H1 (cell line): ENCODE measurements at regions not wholly inside any gene's neighbourhood (a gene's known extent, or its start where the extent isn't known, plus 50 kb on each side); places are given as distances from the start of the nearest gene placed in this dataset.

ENCODE experiments used
- CTCF ChIA-PET: fragments of 300-600 bp; sonication (Branson Sonifier 250); formaldehyde crosslinking; loops from one replicate; lab custom pipeline; 2021; ENCODE audit not compliant: partially characterized antibody; lab: Charles Lee
- POLR2A ChIA-PET: fragments of 300-600 bp; sonication (Branson Sonifier 250); formaldehyde crosslinking; loops from one replicate; lab custom pipeline; 2021; ENCODE audit warnings: inconsistent platforms; ENCODE audit not compliant: partially characterized antibody; lab: Charles Lee
- DNase-seq, 2 experiments: peaks; one replicate each; pipeline versions ENCODE4 v3.0.0 to v3.0.0-alpha.2; 2010 to 2022; ENCODE audit warnings: low spot score in 2 of 2, low read depth in 1 of 2, mixed read lengths in 1 of 2
- FAIRE-seq: peaks from 2 replicates; lab custom pipeline; 2011; peaks lifted over from hg19 to GRCh38; lab: Jason Lieb, UNC
- H2AFZ ChIP-seq: 2 replicates; pipeline ENCODE4 v1.8.1; 2012; ENCODE audit warnings: low read length, inconsistent platforms
- H2AK5ac ChIP-seq: 2 replicates; pipeline ENCODE4 v1.6.1; 2013; ENCODE audit warnings: low read depth, low read length
- H2BK120ac ChIP-seq: replicated peaks from 2 replicates; pipeline ENCODE3; 2013; ENCODE audit warnings: low read depth, low read length, inconsistent platforms
- H2BK12ac ChIP-seq: 2 replicates; pipeline ENCODE4 v1.6.1; 2013; ENCODE audit warnings: low read depth, low read length
- H2BK15ac ChIP-seq: 2 replicates; pipeline ENCODE4 v1.6.1; 2013; ENCODE audit warnings: low read length
- H2BK20ac ChIP-seq: 2 replicates; pipeline ENCODE4 v1.6.1; 2013; ENCODE audit warnings: low read length
- H2BK5ac ChIP-seq: 2 replicates; pipeline ENCODE4 v1.6.1; 2013; ENCODE audit warnings: low read depth, low read length
- H3K14ac ChIP-seq: 2 replicates; pipeline ENCODE4 v1.6.1; 2013; ENCODE audit warnings: inconsistent platforms; ENCODE audit not compliant: insufficient read length
- H3K18ac ChIP-seq: 2 replicates; pipeline ENCODE4 v1.6.1; 2013; ENCODE audit warnings: low read length; ENCODE audit errors: extremely low read depth
- H3K23ac ChIP-seq: 2 replicates; pipeline ENCODE4 v1.6.1; 2013; ENCODE audit warnings: inconsistent platforms; ENCODE audit not compliant: insufficient read length
- H3K23me2 ChIP-seq: 2 replicates; pipeline ENCODE4 v1.6.1; 2013; ENCODE audit warnings: low read depth, low read length
- H3K27ac ChIP-seq: 2 replicates; pipeline ENCODE4 v1.6.1; 2011; ENCODE audit warnings: low read depth, low read length, inconsistent platforms
- H3K27me3 ChIP-seq, 4 experiments: replicated peaks in 1 of 4; 1 replicate in 1 of 4; 2 replicates in 3 of 4; pipeline versions ENCODE4 v1.6.1 to v1.8.1; 2011 to 2013; ENCODE audit warnings: low read length in 3 of 4, mild to moderate bottlenecking in 3 of 4, inconsistent platforms in 2 of 4, mixed read lengths in 2 of 4, moderate library complexity in 1 of 4; ENCODE audit not compliant: control insufficient read depth in 3 of 4, insufficient read depth in 3 of 4; ENCODE audit errors: extremely low read depth in 1 of 4
- H3K36me3 ChIP-seq, 4 experiments: 2 replicates each; pipeline versions ENCODE4 v1.6.1 to v1.8.1; 2011 to 2013; ENCODE audit warnings: mild to moderate bottlenecking in 4 of 4, low read length in 3 of 4, moderate library complexity in 2 of 4, control low read depth in 1 of 4, inconsistent platforms in 1 of 4; ENCODE audit not compliant: insufficient read depth in 4 of 4, control insufficient read depth in 2 of 4
- H3K4ac ChIP-seq: replicated peaks from 2 replicates; pipeline ENCODE3; 2013; ENCODE audit warnings: low read length, low read depth, mixed read lengths, inconsistent platforms; ENCODE audit not compliant: insufficient read length
- H3K4me1 ChIP-seq, 4 experiments: replicated peaks in 1 of 4; 1 replicate in 1 of 4; 2 replicates in 3 of 4; pipeline versions ENCODE4 v1.6.1 to v1.8.1; 2011 to 2013; ENCODE audit warnings: low read length in 3 of 4, inconsistent platforms in 2 of 4, mixed read lengths in 1 of 4; ENCODE audit not compliant: insufficient read depth in 4 of 4, control insufficient read depth in 3 of 4
- H3K4me2 ChIP-seq, 2 experiments: 2 replicates each; pipeline versions ENCODE4 v1.6.1 to v1.8.1; 2011 to 2013; ENCODE audit warnings: low read depth in 2 of 2, low read length in 2 of 2, control low read depth in 1 of 2, inconsistent platforms in 1 of 2, mild to moderate bottlenecking in 1 of 2; ENCODE audit not compliant: insufficient read depth in 1 of 2
- H3K4me3 ChIP-seq, 4 experiments: fragments of 200-600, 300-600 bp in 1 of 4; sonication (generic), shearing (Covaris generic), sonication (Bioruptor Twin) in 1 of 4; 2 replicates each; pipeline versions ENCODE4 v1.5.1 to v1.8.1; 2011 to 2016; ENCODE audit warnings: low read length in 4 of 4, low read depth in 3 of 4, control low read depth in 2 of 4, inconsistent platforms in 2 of 4, mild to moderate bottlenecking in 2 of 4, mixed read lengths in 1 of 4, moderate library complexity in 1 of 4; ENCODE audit not compliant: insufficient read depth in 2 of 4; ENCODE audit errors: extremely low read depth in 1 of 4
- H3K56ac ChIP-seq: replicated peaks from 2 replicates; pipeline ENCODE3; 2013; ENCODE audit warnings: low read depth, mild to moderate bottlenecking, mixed read lengths, low read length, inconsistent platforms; ENCODE audit not compliant: insufficient read length
- H3K79me1 ChIP-seq: 2 replicates; pipeline ENCODE4 v1.6.1; 2013; ENCODE audit warnings: low read depth, low read length, control low read depth
- H3K79me2 ChIP-seq, 2 experiments: 2 replicates each; pipeline versions ENCODE4 v1.6.1 to v1.8.1; 2012 to 2013; ENCODE audit warnings: low read length in 2 of 2, mild to moderate bottlenecking in 2 of 2, inconsistent platforms in 1 of 2; ENCODE audit not compliant: insufficient read depth in 2 of 2, control insufficient read depth in 1 of 2
- H3K9ac ChIP-seq, 4 experiments: replicated peaks in 1 of 4; 1 replicate in 1 of 4; 2 replicates in 3 of 4; pipeline versions ENCODE4 v1.6.1 to v1.8.1; 2011 to 2013; ENCODE audit warnings: low read depth in 3 of 4, low read length in 3 of 4, control low read depth in 2 of 4, mild to moderate bottlenecking in 2 of 4, moderate library complexity in 2 of 4, inconsistent platforms in 1 of 4; ENCODE audit errors: extremely low read depth in 1 of 4
- H3K9me3 ChIP-seq, 2 experiments: 2 replicates each; pipeline versions ENCODE4 v1.6.1 to v1.8.1; 2012 to 2013; ENCODE audit warnings: mild to moderate bottlenecking in 2 of 2, moderate library complexity in 2 of 2, control low read depth in 1 of 2, inconsistent platforms in 1 of 2, low read depth in 1 of 2, low read length in 1 of 2, mixed read lengths in 1 of 2; ENCODE audit not compliant: insufficient read depth in 2 of 2
- H4K20me1 ChIP-seq, 2 experiments: replicated peaks in 1 of 2; 2 replicates each; pipeline versions ENCODE3 to v1.8.1; 2011 to 2013; ENCODE audit warnings: inconsistent platforms in 2 of 2, low read length in 2 of 2, mild to moderate bottlenecking in 1 of 2; ENCODE audit not compliant: insufficient read depth in 2 of 2, control insufficient read depth in 1 of 2
- H4K5ac ChIP-seq: 2 replicates; pipeline ENCODE4 v1.6.1; 2013; ENCODE audit warnings: low read length, low read depth, mixed read lengths, inconsistent platforms; ENCODE audit not compliant: insufficient read length
- H4K8ac ChIP-seq: 2 replicates; pipeline ENCODE4 v1.8.0; 2013; ENCODE audit warnings: mild to moderate bottlenecking, moderate library complexity, low read length, inconsistent platforms; ENCODE audit not compliant: insufficient read depth; ENCODE audit errors: extremely low read depth
- H4K91ac ChIP-seq: replicated peaks from 2 replicates; pipeline ENCODE3; 2013; ENCODE audit warnings: low read length, mixed read lengths, inconsistent platforms; ENCODE audit not compliant: insufficient read length
- CHD1 ChIP-seq: IDR thresholded peaks from 2 replicates; pipeline ENCODE4 v1.6.1; 2012; ENCODE audit warnings: low read depth, low read length, improper control_type of control experiment
- EP300 ChIP-seq, 2 experiments: IDR thresholded peaks; 1 replicate in 1 of 2; 2 replicates in 1 of 2; pipeline ENCODE4 v1.6.1; 2011 to 2012; ENCODE audit warnings: low read depth in 2 of 2, low read length in 2 of 2, mild to moderate bottlenecking in 2 of 2, borderline replicate concordance in 1 of 2, inconsistent platforms in 1 of 2, moderate library complexity in 1 of 2
- RFX5 ChIP-seq: IDR thresholded peaks from 2 replicates; pipeline ENCODE4 v1.6.1; 2011; ENCODE audit warnings: low read depth, low read length, improper control_type of control experiment, borderline replicate concordance
- SIRT6 ChIP-seq: IDR thresholded peaks from one replicate; pipeline ENCODE4 v1.7.1; 2012; ENCODE audit warnings: low read length, inconsistent platforms
- SP1 ChIP-seq: IDR thresholded peaks from 2 replicates; pipeline ENCODE4 v1.6.1; 2011; ENCODE audit warnings: low read depth, low read length
- WGBS, 2 experiments: shearing (Covaris generic) in 1 of 2; methylation state at CpG; one replicate each; pipeline versions ENCODE4 v1.1.6 to v1.1.7; 2013 to 2015; ENCODE audit warnings: low lambda C conversion rate in 2 of 2, mixed read lengths in 2 of 2, inconsistent platforms in 1 of 2, low coverage in 1 of 2, missing lambda C conversion rate in 1 of 2; ENCODE audit not compliant: insufficient replicate concordance in 2 of 2, insufficient coverage in 1 of 2, insufficient read length in 1 of 2; ENCODE audit errors: extremely low coverage in 1 of 2, missing lambda C conversion rate in 1 of 2; 5-methylcytosine and 5-hydroxymethylcytosine counted together

- Histone ChIP-seq H3K4me1 (no peaks in the 10 kb centered on the region), H3K14ac (no peak overlapping the region), H3K4me3 (no peak overlapping the region), H4K91ac (no peak overlapping the region), H2AFZ (no peak overlapping the region), H3K27me3 (no peaks in the 10 kb centered on the region), H3K4ac (no peak overlapping the region), H4K5ac (no peak overlapping the region), H3K9ac (no peak overlapping the region), H3K23me2 (no peaks in the 10 kb centered on the region), H4K20me1 (no peaks in the 10 kb centered on the region), H3K36me3 (no peaks in the 10 kb centered on the region), H3K56ac (no peak overlapping the region), H3K23ac (no peak overlapping the region), H3K9me3 (no peaks in the 10 kb centered on the region), H3K79me1 (no peaks in the 10 kb centered on the region), H2BK20ac (no peak overlapping the region), H3K79me2 (no peaks in the 10 kb centered on the region), H2BK12ac (no peak overlapping the region), H2BK120ac (no peak overlapping the region), H2BK5ac (no peak overlapping the region), H3K18ac (no peak overlapping the region), H2AK5ac (no peak overlapping the region), H3K27ac (no peak overlapping the region), H2BK15ac (no peak overlapping the region), H3K4me2 (no peak overlapping the region), H4K8ac (no peak overlapping the region)
- FAIRE-seq (no peak), DNase-seq (no peak)
- ChIA-PET CTCF (interaction anchor here (1.3 to 3.1 kb wide), 2 partner anchors 14 to 19 kb away, joined by 3 to 14 read pairs; no protein-coding TSS in a partner anchor), POLR2A (no interaction called here)
- WGBS, 2 experiments: 89% methylated on average over 17 of the region's 19 CpGs; no CpG with 5 or more reads in 1 of the 2 experiments
- TF ChIP-seq CHD1: no peak
- TF ChIP-seq SIRT6: no peak
- no peak for TF ChIP-seq RFX5
- no peak for TF ChIP-seq SP1
- TF ChIP-seq EP300 (IDR thresholded peaks at IDR 0.05; ENCODE audit: borderline replicate concordance in 1 of 2, low read depth in 2 of 2, low read length in 2 of 2): no peak
Measured at GRCh38 chr6:165827190-165827518, 164.1 kb upstream of the PDE10A start.
